HCT116 (cell line): ENCODE measurements at regions not wholly inside any gene's neighbourhood (a gene's known extent, or its start where the extent isn't known, plus 50 kb on each side); places are given as distances from the start of the nearest gene placed in this dataset.
A peak's percentile ranks its signal among the peaks of the same experiment; 100 is the strongest.
"Not testable (repeated sequence)": the region's sequence is repeated elsewhere in the genome, so short reads cannot be mapped to it uniquely, and the experiment has no call there.

Source experiments
- ATAC-seq: fragments of 200-7000 bp; cut with Tn5 transposase; 2 replicates; pipeline ENCODE4 v1.9.1; 2020; ENCODE audit warnings: mild to moderate bottlenecking, moderate library complexity
- BruUV-seq: library from RNA; stranded (reverse); fragments of 400-500 nt; replicated peaks from 2 replicates; lab custom pipeline; 2021; lab: Mats Ljungman, UMichigan
- CTCF ChIA-PET: fragments of 300-600 bp; sonication (Branson Sonifier 250); formaldehyde crosslinking; loops from one replicate; lab custom pipeline; 2021; ENCODE audit warnings: antibody characterized with exemption; lab: Charles Lee
- POLR2A ChIA-PET: fragments of 300-600, 350-600 bp; sonication (Branson Sonifier 250); formaldehyde crosslinking; loops from one replicate; lab custom pipeline; 2021; ENCODE audit warnings: antibody characterized with exemption; lab: Charles Lee
- RAD21 ChIA-PET, 2 experiments: fragments of 300-600 bp; sonication (Branson Sonifier 250); formaldehyde crosslinking; loops; one replicate each; lab custom pipeline; 2023; ENCODE audit warnings: low total read pairs in 2 of 2; ENCODE audit not compliant: uncharacterized antibody in 2 of 2, unreplicated experiment in 2 of 2, low non-redundant PET in 1 of 2; lab: Charles Lee
- DNase-seq: peaks from one replicate; pipeline ENCODE4 v3.0.0-alpha.2; 2010; ENCODE audit warnings: low read depth, low spot score
- H2AFZ ChIP-seq: fragments of 200-600 bp; shearing (Covaris generic), sonication (generic); 2 replicates; pipeline ENCODE4 v1.6.1; 2017; ENCODE audit warnings: low read depth, mixed run types, mixed read lengths, antibody characterized with exemption, low read length; ENCODE audit not compliant: poor library complexity, severe bottlenecking
- H3K27ac ChIP-seq: 2 replicates; pipeline ENCODE4 v1.5.1; 2012; ENCODE audit warnings: low read depth, low read length
- H3K27me3 ChIP-seq: fragments of 200-600 bp; sonication (generic); 2 replicates; pipeline ENCODE4 v1.6.1; 2016; ENCODE audit warnings: mixed run types, low read length, mixed read lengths; ENCODE audit not compliant: insufficient read depth
- H3K36me3 ChIP-seq, 2 experiments: fragments of 200-500 bp in 1 of 2; fragments of 200-600 bp in 1 of 2; sonication (Bioruptor generic) in 1 of 2; sonication (generic) in 1 of 2; 2 replicates each; pipeline versions ENCODE4 v1.5.1 to v1.6.1; 2014 to 2016; ENCODE audit warnings: low read length in 2 of 2, inconsistent platforms in 1 of 2, mixed read lengths in 1 of 2, mixed run types in 1 of 2; ENCODE audit not compliant: insufficient read depth in 2 of 2, control insufficient read depth in 1 of 2
- H3K4me1 ChIP-seq, 2 experiments: fragments of 200-600 bp in 1 of 2; sonication (generic) in 1 of 2; 2 replicates each; pipeline versions ENCODE4 v1.5.1 to v1.6.1; 2012 to 2017; ENCODE audit warnings: low read length in 2 of 2, inconsistent platforms in 1 of 2, mild to moderate bottlenecking in 1 of 2, mixed read lengths in 1 of 2, mixed run types in 1 of 2, moderate library complexity in 1 of 2; ENCODE audit not compliant: insufficient read depth in 2 of 2, control insufficient read depth in 1 of 2
- H3K4me2 ChIP-seq: fragments of 200-600 bp; sonication (generic); 2 replicates; pipeline ENCODE4 v1.6.1; 2017; ENCODE audit warnings: mixed run types, low read length, mixed read lengths
- H3K4me3 ChIP-seq, 2 experiments: fragments of 200-600 bp in 1 of 2; sonication (generic) in 1 of 2; replicated peaks in 1 of 2; 2 replicates each; pipeline ENCODE4 v1.5.1; 2011 to 2016; ENCODE audit warnings: low read length in 2 of 2, control low read depth in 1 of 2, low read depth in 1 of 2, mild to moderate bottlenecking in 1 of 2, mixed read lengths in 1 of 2, mixed run types in 1 of 2
- H3K79me2 ChIP-seq: fragments of 200-600 bp; sonication (generic); 2 replicates; pipeline ENCODE4 v1.6.1; 2017; ENCODE audit warnings: mild to moderate bottlenecking, mixed run types, low read length, moderate library complexity, mixed read lengths; ENCODE audit not compliant: insufficient read depth
- H3K9ac ChIP-seq: fragments of 200-600 bp; sonication (generic); 2 replicates; pipeline ENCODE4 v1.6.1; 2016; ENCODE audit warnings: low read length, mixed read lengths
- H3K9me2 ChIP-seq: fragments of 200-600 bp; sonication (generic), shearing (Covaris generic); 2 replicates; pipeline ENCODE4 v1.6.1; 2017; ENCODE audit warnings: mixed run types, mild to moderate bottlenecking, moderate library complexity; ENCODE audit not compliant: insufficient read depth
- H3K9me3 ChIP-seq, 2 experiments: fragments of 200-500 bp in 1 of 2; fragments of 200-600 bp in 1 of 2; sonication (Bioruptor generic) in 1 of 2; sonication (generic) in 1 of 2; 2 replicates each; pipeline ENCODE4 v1.6.1; 2014 to 2017; ENCODE audit warnings: low read length in 2 of 2, mixed read lengths in 2 of 2, inconsistent platforms in 1 of 2, low read depth in 1 of 2, mild to moderate bottlenecking in 1 of 2, mixed run types in 1 of 2, moderate library complexity in 1 of 2; ENCODE audit not compliant: control insufficient read depth in 1 of 2, insufficient read depth in 1 of 2
- H4K20me1 ChIP-seq: fragments of 200-600 bp; sonication (generic), shearing (Covaris generic); 2 replicates; pipeline ENCODE4 v1.6.1; 2017; ENCODE audit warnings: mixed run types, mild to moderate bottlenecking, moderate library complexity; ENCODE audit not compliant: insufficient read depth
- ELF1 ChIP-seq: IDR thresholded peaks from 2 replicates; pipeline ENCODE4 v1.6.1; 2012; ENCODE audit warnings: low read depth, borderline replicate concordance
- MAX ChIP-seq: IDR thresholded peaks from 2 replicates; pipeline ENCODE4 v1.6.1; 2012
- SIN3A ChIP-seq: IDR thresholded peaks from 2 replicates; pipeline ENCODE4 v1.6.1; 2012; ENCODE audit warnings: low read depth
- SP1 ChIP-seq: IDR thresholded peaks from 2 replicates; pipeline ENCODE4 v1.6.1; 2012; ENCODE audit warnings: low read depth
- SRF ChIP-seq: IDR thresholded peaks from 2 replicates; pipeline ENCODE4 v1.6.1; 2012; ENCODE audit warnings: low read depth
- intact Hi-C: fragments of 100-400 bp; cut with micrococcal nuclease; formaldehyde crosslinking; loops from 2 replicates; pipeline ENCODE4 v1.10.0; 2022

- Histone ChIP-seq H2AFZ (no peak overlapping the region), H4K20me1 (no peaks in the 10 kb centered on the region), H3K9me3 (no peaks in the 10 kb centered on the region), H3K9me2 (peaks cover 2% of the 10 kb centered on the region; the same call in 1 of the 2 replicates), H3K27me3 (no peaks in the 10 kb centered on the region), H3K4me2 (no peak overlapping the region), H3K9ac (no peak overlapping the region), H3K4me3 (no peak overlapping the region), H3K79me2 (no peaks in the 10 kb centered on the region), H3K4me1 (no peaks in the 10 kb centered on the region), H3K27ac (no peak overlapping the region), H3K36me3 (no peaks in the 10 kb centered on the region)
- POLR2A ChIA-PET, result no interaction called here
- no TSS peak for BruUV-seq
- TF ChIP-seq SIN3A, result no peak
- no peak for TF ChIP-seq MAX
- TF ChIP-seq SP1, result no peak
- TF ChIP-seq ELF1, result no peak
- TF ChIP-seq SRF, result no peak
- intact Hi-C loops, result no loop called here
- CTCF ChIA-PET, result no interaction called here
- RAD21 ChIA-PET, result no interaction called here
- ATAC-seq, result no peak
- DNase-seq, result no peak
Measured at GRCh38 chr17:71593078-71593477, 527.7 kb upstream of the SOX9 start.

GRCh38 chr17:71599583-71599982 lies 521.2 kb upstream of the SOX9 start:
- H2AFZ ChIP-seq, result peak overlapping the region; percentile 13
- H3K9ac ChIP-seq, H3K4me1 ChIP-seq, CTCF ChIA-PET, H3K27ac ChIP-seq, H3K36me3 ChIP-seq, intact Hi-C loops, H3K4me3 ChIP-seq, H3K9me3 ChIP-seq, H3K79me2 ChIP-seq, H3K4me2 ChIP-seq, DNase-seq, H4K20me1 ChIP-seq, RAD21 ChIA-PET, ATAC-seq, BruUV-seq, POLR2A ChIA-PET, H3K9me2 ChIP-seq, H3K27me3 ChIP-seq: not testable (repeated sequence)
